H1 (cell line): ENCODE measurements at regions not wholly inside any gene's neighbourhood (a gene's known extent, or its start where the extent isn't known, plus 50 kb on each side); places are given as distances from the start of the nearest gene placed in this dataset.

Experiments used
- CTCF ChIA-PET: fragments of 300-600 bp; sonication (Branson Sonifier 250); formaldehyde crosslinking; loops from one replicate; lab custom pipeline; 2021; ENCODE audit not compliant: partially characterized antibody; lab: Charles Lee
- POLR2A ChIA-PET: fragments of 300-600 bp; sonication (Branson Sonifier 250); formaldehyde crosslinking; loops from one replicate; lab custom pipeline; 2021; ENCODE audit warnings: inconsistent platforms; ENCODE audit not compliant: partially characterized antibody; lab: Charles Lee
- DNase-seq, 2 experiments: peaks; one replicate each; pipeline versions ENCODE4 v3.0.0 to v3.0.0-alpha.2; 2010 to 2022; ENCODE audit warnings: low spot score in 2 of 2, low read depth in 1 of 2, mixed read lengths in 1 of 2
- FAIRE-seq: peaks from 2 replicates; lab custom pipeline; 2011; peaks lifted over from hg19 to GRCh38; lab: Jason Lieb, UNC
- H2AFZ ChIP-seq: 2 replicates; pipeline ENCODE4 v1.8.1; 2012; ENCODE audit warnings: low read length, inconsistent platforms
- H2AK5ac ChIP-seq: 2 replicates; pipeline ENCODE4 v1.6.1; 2013; ENCODE audit warnings: low read depth, low read length
- H2BK120ac ChIP-seq: replicated peaks from 2 replicates; pipeline ENCODE3; 2013; ENCODE audit warnings: low read depth, low read length, inconsistent platforms
- H2BK12ac ChIP-seq: 2 replicates; pipeline ENCODE4 v1.6.1; 2013; ENCODE audit warnings: low read depth, low read length
- H2BK15ac ChIP-seq: 2 replicates; pipeline ENCODE4 v1.6.1; 2013; ENCODE audit warnings: low read length
- H2BK20ac ChIP-seq: 2 replicates; pipeline ENCODE4 v1.6.1; 2013; ENCODE audit warnings: low read length
- H2BK5ac ChIP-seq: 2 replicates; pipeline ENCODE4 v1.6.1; 2013; ENCODE audit warnings: low read depth, low read length
- H3K14ac ChIP-seq: 2 replicates; pipeline ENCODE4 v1.6.1; 2013; ENCODE audit warnings: inconsistent platforms; ENCODE audit not compliant: insufficient read length
- H3K18ac ChIP-seq: 2 replicates; pipeline ENCODE4 v1.6.1; 2013; ENCODE audit warnings: low read length; ENCODE audit errors: extremely low read depth
- H3K23ac ChIP-seq: 2 replicates; pipeline ENCODE4 v1.6.1; 2013; ENCODE audit warnings: inconsistent platforms; ENCODE audit not compliant: insufficient read length
- H3K23me2 ChIP-seq: 2 replicates; pipeline ENCODE4 v1.6.1; 2013; ENCODE audit warnings: low read depth, low read length
- H3K27ac ChIP-seq: 2 replicates; pipeline ENCODE4 v1.6.1; 2011; ENCODE audit warnings: low read depth, low read length, inconsistent platforms
- H3K27me3 ChIP-seq, 4 experiments: replicated peaks in 1 of 4; 1 replicate in 1 of 4; 2 replicates in 3 of 4; pipeline versions ENCODE4 v1.6.1 to v1.8.1; 2011 to 2013; ENCODE audit warnings: low read length in 3 of 4, mild to moderate bottlenecking in 3 of 4, inconsistent platforms in 2 of 4, mixed read lengths in 2 of 4, moderate library complexity in 1 of 4; ENCODE audit not compliant: control insufficient read depth in 3 of 4, insufficient read depth in 3 of 4; ENCODE audit errors: extremely low read depth in 1 of 4
- H3K36me3 ChIP-seq, 4 experiments: 2 replicates each; pipeline versions ENCODE4 v1.6.1 to v1.8.1; 2011 to 2013; ENCODE audit warnings: mild to moderate bottlenecking in 4 of 4, low read length in 3 of 4, moderate library complexity in 2 of 4, control low read depth in 1 of 4, inconsistent platforms in 1 of 4; ENCODE audit not compliant: insufficient read depth in 4 of 4, control insufficient read depth in 2 of 4
- H3K4ac ChIP-seq: replicated peaks from 2 replicates; pipeline ENCODE3; 2013; ENCODE audit warnings: low read length, low read depth, mixed read lengths, inconsistent platforms; ENCODE audit not compliant: insufficient read length
- H3K4me1 ChIP-seq, 4 experiments: replicated peaks in 1 of 4; 1 replicate in 1 of 4; 2 replicates in 3 of 4; pipeline versions ENCODE4 v1.6.1 to v1.8.1; 2011 to 2013; ENCODE audit warnings: low read length in 3 of 4, inconsistent platforms in 2 of 4, mixed read lengths in 1 of 4; ENCODE audit not compliant: insufficient read depth in 4 of 4, control insufficient read depth in 3 of 4
- H3K4me2 ChIP-seq, 2 experiments: 2 replicates each; pipeline versions ENCODE4 v1.6.1 to v1.8.1; 2011 to 2013; ENCODE audit warnings: low read depth in 2 of 2, low read length in 2 of 2, control low read depth in 1 of 2, inconsistent platforms in 1 of 2, mild to moderate bottlenecking in 1 of 2; ENCODE audit not compliant: insufficient read depth in 1 of 2
- H3K4me3 ChIP-seq, 4 experiments: fragments of 200-600, 300-600 bp in 1 of 4; sonication (generic), shearing (Covaris generic), sonication (Bioruptor Twin) in 1 of 4; 2 replicates each; pipeline versions ENCODE4 v1.5.1 to v1.8.1; 2011 to 2016; ENCODE audit warnings: low read length in 4 of 4, low read depth in 3 of 4, control low read depth in 2 of 4, inconsistent platforms in 2 of 4, mild to moderate bottlenecking in 2 of 4, mixed read lengths in 1 of 4, moderate library complexity in 1 of 4; ENCODE audit not compliant: insufficient read depth in 2 of 4; ENCODE audit errors: extremely low read depth in 1 of 4
- H3K56ac ChIP-seq: replicated peaks from 2 replicates; pipeline ENCODE3; 2013; ENCODE audit warnings: low read depth, mild to moderate bottlenecking, mixed read lengths, low read length, inconsistent platforms; ENCODE audit not compliant: insufficient read length
- H3K79me1 ChIP-seq: 2 replicates; pipeline ENCODE4 v1.6.1; 2013; ENCODE audit warnings: low read depth, low read length, control low read depth
- H3K79me2 ChIP-seq, 2 experiments: 2 replicates each; pipeline versions ENCODE4 v1.6.1 to v1.8.1; 2012 to 2013; ENCODE audit warnings: low read length in 2 of 2, mild to moderate bottlenecking in 2 of 2, inconsistent platforms in 1 of 2; ENCODE audit not compliant: insufficient read depth in 2 of 2, control insufficient read depth in 1 of 2
- H3K9ac ChIP-seq, 4 experiments: replicated peaks in 1 of 4; 1 replicate in 1 of 4; 2 replicates in 3 of 4; pipeline versions ENCODE4 v1.6.1 to v1.8.1; 2011 to 2013; ENCODE audit warnings: low read depth in 3 of 4, low read length in 3 of 4, control low read depth in 2 of 4, mild to moderate bottlenecking in 2 of 4, moderate library complexity in 2 of 4, inconsistent platforms in 1 of 4; ENCODE audit errors: extremely low read depth in 1 of 4
- H3K9me3 ChIP-seq, 2 experiments: 2 replicates each; pipeline versions ENCODE4 v1.6.1 to v1.8.1; 2012 to 2013; ENCODE audit warnings: mild to moderate bottlenecking in 2 of 2, moderate library complexity in 2 of 2, control low read depth in 1 of 2, inconsistent platforms in 1 of 2, low read depth in 1 of 2, low read length in 1 of 2, mixed read lengths in 1 of 2; ENCODE audit not compliant: insufficient read depth in 2 of 2
- H4K20me1 ChIP-seq, 2 experiments: replicated peaks in 1 of 2; 2 replicates each; pipeline versions ENCODE3 to v1.8.1; 2011 to 2013; ENCODE audit warnings: inconsistent platforms in 2 of 2, low read length in 2 of 2, mild to moderate bottlenecking in 1 of 2; ENCODE audit not compliant: insufficient read depth in 2 of 2, control insufficient read depth in 1 of 2
- H4K5ac ChIP-seq: 2 replicates; pipeline ENCODE4 v1.6.1; 2013; ENCODE audit warnings: low read length, low read depth, mixed read lengths, inconsistent platforms; ENCODE audit not compliant: insufficient read length
- H4K8ac ChIP-seq: 2 replicates; pipeline ENCODE4 v1.8.0; 2013; ENCODE audit warnings: mild to moderate bottlenecking, moderate library complexity, low read length, inconsistent platforms; ENCODE audit not compliant: insufficient read depth; ENCODE audit errors: extremely low read depth
- H4K91ac ChIP-seq: replicated peaks from 2 replicates; pipeline ENCODE3; 2013; ENCODE audit warnings: low read length, mixed read lengths, inconsistent platforms; ENCODE audit not compliant: insufficient read length
- BCL11A ChIP-seq, 2 experiments: IDR thresholded peaks; one replicate each; pipeline ENCODE4 v1.6.1; 2011; ENCODE audit warnings: low read depth in 2 of 2, low read length in 2 of 2, mild to moderate bottlenecking in 2 of 2
- CBX8 ChIP-seq: fragments of 300-800, 300-1000 bp; sonication (generic); IDR thresholded peaks from 2 replicates; pipeline ENCODE4 v1.7.1; 2016; ENCODE audit warnings: low read depth, low read length, borderline replicate concordance
- CEBPB ChIP-seq: IDR thresholded peaks from 2 replicates; pipeline ENCODE4 v1.6.1; 2012; ENCODE audit warnings: low read depth, low read length
- CHD1 ChIP-seq: IDR thresholded peaks from 2 replicates; pipeline ENCODE4 v1.6.1; 2012; ENCODE audit warnings: low read depth, low read length, improper control_type of control experiment
- KDM5A ChIP-seq: fragments of 200-600 bp; IDR thresholded peaks from 2 replicates; pipeline ENCODE4 v1.7.1; 2012; ENCODE audit warnings: mild to moderate bottlenecking, low read length, inconsistent platforms, mixed read lengths
- NANOG ChIP-seq: IDR thresholded peaks from 2 replicates; pipeline ENCODE4 v1.6.1; 2011; ENCODE audit warnings: low read length, low read depth, mild to moderate bottlenecking, inconsistent platforms; ENCODE audit not compliant: insufficient read depth, poor library complexity, severe bottlenecking
- NRF1 ChIP-seq: IDR thresholded peaks from 2 replicates; pipeline ENCODE4 v1.6.1; 2011; ENCODE audit warnings: mild to moderate bottlenecking, low read depth, low read length, improper control_type of control experiment
- PHF8 ChIP-seq: fragments of 200-600 bp; sonication (generic); conservative IDR thresholded peaks from 2 replicates; pipeline ENCODE4 v1.7.1; 2012; ENCODE audit warnings: low read depth, mild to moderate bottlenecking, inconsistent platforms, low read length, moderate library complexity
- POU5F1 ChIP-seq: IDR thresholded peaks from 2 replicates; pipeline ENCODE4 v1.6.1; 2011; ENCODE audit warnings: low read depth, mild to moderate bottlenecking, low read length, moderate library complexity
- RBBP5 ChIP-seq: IDR thresholded peaks from 2 replicates; pipeline ENCODE4 v1.7.1; 2012; ENCODE audit warnings: low read depth, mild to moderate bottlenecking, inconsistent platforms, low read length, moderate library complexity, borderline replicate concordance
- SIN3A ChIP-seq, 2 experiments: IDR thresholded peaks in 1 of 2; conservative IDR thresholded peaks in 1 of 2; 2 replicates each; pipeline ENCODE4 v1.6.1; 2011 to 2012; ENCODE audit warnings: low read length in 2 of 2, improper control_type of control experiment in 1 of 2, low read depth in 1 of 2, mild to moderate bottlenecking in 1 of 2
- TBP ChIP-seq: IDR thresholded peaks from 2 replicates; pipeline ENCODE4 v1.6.1; 2011; ENCODE audit warnings: low read depth, low read length, improper control_type of control experiment
- USF2 ChIP-seq: IDR thresholded peaks from 2 replicates; pipeline ENCODE4 v1.6.1; 2011; ENCODE audit warnings: low read length, improper control_type of control experiment
- WGBS, 2 experiments: shearing (Covaris generic) in 1 of 2; methylation state at CpG; one replicate each; pipeline versions ENCODE4 v1.1.6 to v1.1.7; 2013 to 2015; ENCODE audit warnings: low lambda C conversion rate in 2 of 2, mixed read lengths in 2 of 2, inconsistent platforms in 1 of 2, low coverage in 1 of 2, missing lambda C conversion rate in 1 of 2; ENCODE audit not compliant: insufficient replicate concordance in 2 of 2, insufficient coverage in 1 of 2, insufficient read length in 1 of 2; ENCODE audit errors: extremely low coverage in 1 of 2, missing lambda C conversion rate in 1 of 2; 5-methylcytosine and 5-hydroxymethylcytosine counted together
- TF ChIP-seq, protein P1 (sequence below): IDR thresholded peaks from 2 replicates; pipeline ENCODE4 v1.6.1; 2011; ENCODE audit warnings: low read depth, mild to moderate bottlenecking, low read length; ENCODE audit not compliant: insufficient read depth

GRCh38 chr13:90177512-90177911, 1170.0 kb upstream of the MIR17HG start:
- Histone ChIP-seq H2BK120ac (no peak overlapping the region), H3K14ac (no peak overlapping the region), H3K4me3 (no peak overlapping the region), H2BK5ac (no peak overlapping the region), H4K20me1 (no peaks in the 10 kb centered on the region), H3K36me3 (no peaks in the 10 kb centered on the region), H3K27ac (no peak overlapping the region), H2BK15ac (no peak overlapping the region), H2BK12ac (no peak overlapping the region), H2AFZ (no peak overlapping the region), H3K18ac (no peak overlapping the region), H3K23me2 (no peaks in the 10 kb centered on the region), H3K56ac (no peak overlapping the region), H4K5ac (no peak overlapping the region), H3K4me2 (no peak overlapping the region), H4K8ac (no peak overlapping the region), H3K27me3 (no peaks in the 10 kb centered on the region), H3K23ac (no peak overlapping the region), H4K91ac (no peak overlapping the region), H2AK5ac (no peak overlapping the region), H3K79me1 (no peaks in the 10 kb centered on the region), H3K9me3 (no peaks in the 10 kb centered on the region), H3K4me1 (no peaks in the 10 kb centered on the region), H3K4ac (no peak overlapping the region), H3K79me2 (no peaks in the 10 kb centered on the region), H2BK20ac (no peak overlapping the region), H3K9ac (no peak overlapping the region)
- 100% methylated on average over 1 of the region's 1 CpG; no CpG with 5 or more reads in 1 of the 2 experiments for WGBS, 2 experiments
- no peak for DNase-seq
- CTCF ChIA-PET = no interaction called here
- POLR2A ChIA-PET = no interaction called here
- no peak for FAIRE-seq
- TF ChIP-seq TBP (no peak), BCL11A (IDR thresholded peaks at IDR 0.05; ENCODE audit: low read depth in 2 of 2, low read length in 2 of 2) (no peak), KDM5A (no peak), NANOG (no peak), CHD1 (no peak), CEBPB (no peak), NRF1 (no peak), USF2 (no peak), CBX8 (no peak), POU5F1 (no peak), PHF8 (no peak), RBBP5 (no peak), SIN3A (conservative IDR thresholded peaks at IDR 0.05 in 1 of 2, IDR thresholded peaks at IDR 0.05 in 1 of 2; ENCODE audit: low read depth in 1 of 2, low read length in 2 of 2) (no peak)
- TF ChIP-seq, protein P1, sequence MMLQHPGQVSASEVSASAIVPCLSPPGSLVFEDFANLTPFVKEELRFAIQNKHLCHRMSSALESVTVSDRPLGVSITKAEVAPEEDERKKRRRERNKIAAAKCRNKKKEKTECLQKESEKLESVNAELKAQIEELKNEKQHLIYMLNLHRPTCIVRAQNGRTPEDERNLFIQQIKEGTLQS = no peak
